ENCODE measurements at regions not wholly inside any gene's neighbourhood (a gene's known extent, or its start where the extent isn't known, plus 50 kb on each side); places are given as distances from the start of the nearest gene placed in this dataset.

DNA sequence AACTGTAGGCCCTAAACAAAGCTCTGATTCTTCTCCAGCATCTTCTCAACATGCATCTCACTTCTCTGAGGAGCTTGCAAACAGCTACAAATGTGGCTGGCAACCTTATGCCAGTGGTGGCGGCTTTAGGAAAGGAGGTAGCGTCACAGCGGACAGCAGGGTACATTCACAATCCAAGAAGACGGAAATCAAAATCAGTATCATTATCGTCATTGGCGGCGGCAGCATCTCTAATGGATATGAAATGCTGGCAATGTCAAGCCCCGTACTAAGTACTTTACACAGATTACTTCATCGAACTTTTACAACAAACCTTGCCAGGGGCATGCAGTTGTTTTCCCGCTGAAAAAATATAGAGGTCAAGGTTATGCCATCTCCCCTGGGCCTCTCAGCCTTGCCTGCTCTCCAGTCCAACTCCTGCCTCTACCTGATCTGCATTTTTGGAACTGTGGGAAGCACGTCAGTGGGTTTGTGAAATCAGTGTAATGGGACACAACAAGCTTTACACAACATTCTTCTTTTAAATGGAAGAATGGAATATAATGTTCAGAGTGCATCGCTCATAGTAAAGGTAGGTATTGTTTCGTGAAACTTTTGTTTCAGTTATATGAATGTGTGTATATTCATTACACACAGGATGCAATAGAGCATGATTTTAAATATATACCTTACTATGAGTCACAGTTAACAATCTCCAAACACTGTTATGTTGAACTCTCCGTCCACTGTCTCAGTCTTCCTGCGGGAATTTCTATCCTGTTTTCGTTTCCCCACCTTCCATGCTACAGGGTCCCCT is 152.9 kb downstream of the TTC32 start:
- DNase-seq (ENCODE audit: low spot score): no peak

DNA sequence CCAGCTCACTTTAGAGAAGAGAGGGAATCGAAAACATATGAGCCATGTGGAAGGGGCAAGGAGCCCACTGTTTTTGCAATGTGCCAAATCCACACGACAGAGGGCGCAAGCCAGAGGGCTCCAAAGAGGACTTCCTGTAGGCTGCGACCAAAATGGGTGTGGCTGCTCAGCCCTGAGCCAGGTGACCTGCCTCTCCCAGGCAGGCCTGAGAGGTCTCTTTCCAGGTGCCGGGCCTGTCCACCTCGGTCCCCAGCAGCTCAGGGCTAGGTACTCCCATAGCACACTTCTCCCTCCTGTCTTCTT is 153.8 kb downstream of the TTC32 start:
- DNase-seq (ENCODE audit: low spot score): no peak

DNA sequence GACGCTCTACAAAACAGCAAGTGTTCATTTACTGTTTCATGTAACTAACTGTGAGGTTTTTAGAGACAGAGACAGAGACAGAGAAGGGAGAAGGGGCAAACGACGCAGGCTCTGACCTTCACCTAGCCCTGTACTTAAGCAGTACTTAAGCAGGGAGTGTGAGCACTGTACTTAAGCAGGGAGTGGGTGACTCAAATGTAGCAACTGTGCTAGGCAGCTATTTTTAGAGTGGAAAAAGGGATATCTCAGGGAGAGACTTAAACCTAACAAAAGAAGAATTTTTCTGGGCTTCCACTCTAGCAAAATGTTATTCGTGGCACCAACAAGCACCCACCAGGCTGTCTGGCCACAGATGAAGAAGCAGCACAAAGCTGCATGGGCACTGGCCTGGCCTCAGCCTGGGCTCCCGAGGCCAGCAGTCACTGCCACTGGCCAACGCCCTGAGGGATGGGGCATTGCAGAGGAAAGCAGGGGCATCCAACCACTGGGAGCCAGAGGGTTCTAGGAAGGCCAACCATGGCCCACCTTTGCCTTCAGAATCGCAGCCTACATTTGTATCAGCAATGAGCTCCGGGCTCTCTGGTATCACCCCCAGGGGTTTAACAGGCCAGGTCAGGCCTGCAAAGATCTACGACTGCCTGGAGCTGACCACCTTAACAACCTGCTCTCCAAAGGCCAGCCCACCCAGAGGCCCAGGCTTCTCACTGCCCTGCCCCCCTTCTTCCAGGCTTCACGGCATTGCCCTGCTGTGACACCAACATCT is 154.3 kb downstream of the TTC32 start:
- peak; percentile 11 for DNase-seq (ENCODE audit: low spot score)

DNA sequence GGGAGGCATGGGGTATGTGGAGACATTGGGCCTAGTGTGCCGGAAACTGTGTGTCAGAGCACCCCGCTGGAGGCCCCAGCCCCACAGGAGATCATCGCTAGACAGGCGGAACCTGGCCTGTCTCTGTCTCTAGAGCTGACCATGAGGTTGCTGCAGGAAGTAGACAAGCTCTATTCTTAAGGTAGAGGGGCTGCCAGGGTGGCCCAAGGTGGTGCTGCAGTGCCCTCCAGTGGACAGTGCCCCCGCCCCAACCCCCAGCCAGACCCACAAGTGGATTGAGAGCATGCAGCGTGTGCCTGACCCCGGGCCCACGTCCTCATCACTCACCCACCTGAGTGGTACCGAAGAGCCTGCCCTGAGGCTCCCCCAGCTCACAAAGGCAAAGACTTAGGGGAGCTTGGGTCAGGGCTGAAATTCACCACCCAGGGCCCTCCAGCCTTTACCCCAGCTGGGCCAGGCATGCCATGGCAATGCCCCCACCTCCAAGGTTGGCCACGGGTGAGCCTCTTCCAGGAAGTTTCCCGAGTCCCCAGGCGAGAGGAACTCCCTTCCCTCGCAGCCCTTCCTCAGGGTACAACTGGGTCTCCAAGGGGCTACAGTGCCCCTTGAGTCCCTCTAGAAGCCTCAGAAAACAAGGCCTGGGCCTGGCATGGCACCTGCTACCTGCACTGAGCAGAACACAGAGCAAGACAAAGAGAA is 155.0 kb downstream of the TTC32 start:
- DNase-seq (ENCODE audit: low spot score): peak; percentile 20

DNA sequence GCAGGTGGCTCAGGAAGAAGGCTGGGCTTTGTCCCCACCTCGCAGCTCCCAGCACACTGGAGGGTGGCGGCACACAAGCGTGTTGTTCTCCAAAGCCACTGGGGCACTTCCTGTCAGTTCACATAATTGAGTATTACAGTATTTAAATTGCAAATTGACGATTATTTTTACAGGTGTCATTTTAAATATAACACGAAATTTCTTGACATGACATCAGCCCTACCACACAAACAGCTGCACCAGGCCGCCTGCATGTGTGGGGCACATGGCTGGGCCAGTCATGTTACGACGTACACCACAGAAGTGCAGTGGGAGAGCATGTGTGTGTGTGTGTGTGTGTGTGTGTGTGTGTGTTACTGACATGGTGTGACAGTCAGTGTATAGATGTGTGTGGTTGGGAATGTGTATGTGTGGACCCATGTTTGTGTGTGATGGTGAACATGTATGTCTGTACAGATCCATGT is 155.6 kb downstream of the TTC32 start:
- DNase-seq (ENCODE audit: low spot score): no peak

DNA sequence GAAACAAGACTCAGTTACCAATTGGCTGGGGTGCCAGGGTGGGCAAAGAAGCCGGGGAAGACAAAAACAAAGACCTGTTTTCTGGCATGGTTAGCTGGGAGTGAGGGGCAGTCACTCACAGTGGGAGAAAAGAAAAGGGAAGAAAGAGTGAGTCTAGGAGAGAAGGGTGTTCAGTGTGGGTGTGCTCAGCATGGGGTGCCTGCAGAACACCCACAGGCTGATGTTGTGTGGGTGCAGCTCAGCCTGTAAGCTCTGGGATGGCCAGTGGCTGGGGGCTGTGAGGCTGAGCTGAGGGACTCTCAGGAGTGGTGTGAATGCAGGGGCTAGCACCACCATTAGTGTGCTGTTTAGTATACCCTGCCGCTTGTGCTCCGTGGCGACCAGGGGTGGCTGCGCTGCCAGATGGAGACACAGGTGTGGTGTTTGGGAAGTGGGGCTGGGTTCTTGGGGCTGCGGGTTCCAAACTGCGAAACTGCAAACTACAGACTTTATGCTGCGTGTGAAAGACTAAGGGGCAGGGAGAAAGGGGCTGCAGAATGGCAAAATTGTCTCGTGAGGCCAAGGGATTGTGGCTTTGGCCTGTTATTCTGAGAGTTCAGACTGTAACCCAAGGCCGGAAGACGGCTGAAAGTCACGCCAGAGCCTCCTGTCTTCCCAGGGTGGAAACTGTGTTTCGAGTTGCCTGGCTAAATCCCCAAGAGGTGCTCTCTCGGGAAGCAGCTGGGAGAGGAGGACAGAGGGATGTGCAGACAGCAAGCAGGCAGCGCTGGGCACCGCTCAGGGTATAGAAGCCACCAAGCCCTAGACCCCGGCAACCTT is 156.3 kb downstream of the TTC32 start:
- DNase-seq (ENCODE audit: low spot score): no peak

DNA sequence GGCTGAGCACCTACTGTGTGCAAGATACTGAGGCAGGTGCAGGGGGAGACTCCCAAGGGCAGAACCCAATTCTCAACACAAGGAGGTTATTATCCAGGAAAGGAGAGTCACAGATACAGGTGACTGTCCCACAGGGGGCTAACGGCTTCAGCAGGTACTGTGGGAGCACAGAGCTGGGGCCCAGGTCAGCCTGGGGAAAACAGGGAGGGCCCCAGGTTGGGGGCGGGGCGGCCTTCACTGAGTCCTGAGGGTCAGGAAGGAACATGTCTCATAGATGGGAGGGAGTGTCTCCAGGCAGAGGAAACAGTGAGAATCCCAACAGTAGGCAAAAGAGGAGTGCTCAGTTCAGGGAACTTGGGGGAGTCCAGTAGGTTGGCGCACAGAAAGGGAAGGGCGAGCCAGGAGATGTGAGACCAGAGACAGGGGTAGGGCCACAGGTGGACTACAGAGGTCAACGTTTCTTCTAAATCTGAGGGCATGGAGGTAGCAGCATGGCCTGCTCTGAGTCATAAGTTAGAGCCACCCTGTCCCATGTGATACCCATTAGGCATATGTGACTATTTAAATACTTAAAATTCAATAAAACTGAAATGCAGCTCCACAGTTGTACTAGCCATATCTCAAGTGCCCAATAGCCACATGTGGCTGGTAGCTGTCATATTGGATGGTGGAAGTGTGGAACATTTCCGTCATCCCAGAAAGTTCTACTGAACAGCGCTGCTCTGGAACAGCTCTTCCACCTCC is 157.2 kb downstream of the TTC32 start:
- DNase-seq (ENCODE audit: low spot score): no peak

DNA sequence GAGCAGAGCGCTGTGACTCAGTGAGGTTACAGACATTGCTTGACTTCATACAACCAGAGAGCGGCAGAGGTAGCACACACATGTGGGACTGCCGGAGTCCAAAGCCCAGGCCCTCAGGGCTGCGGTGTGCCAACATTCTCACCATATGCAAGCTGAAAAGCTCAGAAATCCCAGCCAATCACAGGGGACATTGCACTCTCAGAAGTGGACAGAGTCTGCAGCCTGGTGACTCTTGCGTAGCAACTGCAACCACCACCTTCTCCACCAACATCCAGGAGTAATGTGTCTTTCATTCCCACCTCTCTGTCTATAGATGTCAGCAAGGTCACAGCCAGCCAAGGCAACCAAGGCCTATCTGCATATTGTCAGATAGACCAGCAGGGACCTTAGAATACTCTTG is 158.1 kb downstream of the TTC32 start:
- DNase-seq (ENCODE audit: low spot score): no peak

DNA sequence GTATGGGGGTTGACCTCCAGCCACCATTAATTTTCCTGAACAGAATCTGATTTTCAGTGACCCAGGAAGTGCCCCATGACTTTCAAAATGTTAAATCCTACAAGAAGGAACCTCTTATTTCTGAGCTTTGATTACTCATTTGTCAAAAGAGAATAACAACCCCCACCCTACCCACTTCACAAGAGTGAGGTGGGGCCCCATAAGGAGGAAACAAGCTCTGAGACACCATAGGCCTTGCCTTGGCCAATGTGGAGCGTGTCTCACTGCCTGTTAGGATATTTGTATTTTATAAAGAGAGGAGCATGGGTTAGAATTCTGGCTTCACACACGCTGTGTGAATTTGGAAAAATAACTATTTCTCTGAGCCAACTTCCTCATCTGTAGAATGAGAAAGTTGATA is 158.9 kb downstream of the TTC32 start:
- no peak for DNase-seq (ENCODE audit: low spot score)

DNA sequence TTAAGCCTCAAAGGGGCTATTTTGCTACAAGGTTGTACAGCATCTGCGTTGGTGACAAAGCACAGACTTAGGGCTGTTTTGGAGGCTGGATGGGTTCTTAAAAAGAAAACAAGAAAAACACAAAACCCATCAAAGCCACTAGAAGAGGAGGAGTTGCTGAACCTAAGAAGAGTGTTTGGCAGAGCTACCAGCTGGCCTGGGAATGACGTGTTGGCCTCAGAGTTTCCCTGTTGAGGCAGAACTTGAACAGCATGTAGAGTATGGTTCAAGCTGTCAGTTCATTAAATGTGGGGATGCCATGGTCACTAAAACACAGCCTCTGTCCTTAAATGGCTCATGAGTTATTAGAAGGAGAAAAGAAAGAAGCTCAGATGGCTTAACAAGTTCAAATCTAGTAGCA is 162.5 kb downstream of the TTC32 start:
- no peak for DNase-seq (ENCODE audit: low spot score)

DNA sequence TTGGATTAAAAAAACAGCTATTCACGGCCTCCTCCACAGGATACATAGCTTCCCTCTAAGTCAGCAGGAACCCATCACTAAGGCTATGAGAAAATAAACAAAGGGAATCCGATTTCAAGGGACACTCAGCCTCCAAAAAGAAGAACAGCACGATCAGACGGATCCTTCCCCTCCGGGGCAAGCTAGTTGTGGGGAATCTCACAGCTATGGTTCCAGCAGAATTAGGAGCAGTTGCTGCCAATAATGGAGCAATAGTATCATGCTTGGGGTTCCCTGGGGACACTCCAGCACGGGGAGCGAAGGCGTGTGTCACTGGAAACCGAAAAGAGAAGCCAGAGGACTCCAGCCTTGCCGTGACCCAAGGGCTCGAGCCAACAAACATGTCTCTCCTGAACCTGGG is 163.1 kb downstream of the TTC32 start:
- DNase-seq (ENCODE audit: low spot score): no peak

DNA sequence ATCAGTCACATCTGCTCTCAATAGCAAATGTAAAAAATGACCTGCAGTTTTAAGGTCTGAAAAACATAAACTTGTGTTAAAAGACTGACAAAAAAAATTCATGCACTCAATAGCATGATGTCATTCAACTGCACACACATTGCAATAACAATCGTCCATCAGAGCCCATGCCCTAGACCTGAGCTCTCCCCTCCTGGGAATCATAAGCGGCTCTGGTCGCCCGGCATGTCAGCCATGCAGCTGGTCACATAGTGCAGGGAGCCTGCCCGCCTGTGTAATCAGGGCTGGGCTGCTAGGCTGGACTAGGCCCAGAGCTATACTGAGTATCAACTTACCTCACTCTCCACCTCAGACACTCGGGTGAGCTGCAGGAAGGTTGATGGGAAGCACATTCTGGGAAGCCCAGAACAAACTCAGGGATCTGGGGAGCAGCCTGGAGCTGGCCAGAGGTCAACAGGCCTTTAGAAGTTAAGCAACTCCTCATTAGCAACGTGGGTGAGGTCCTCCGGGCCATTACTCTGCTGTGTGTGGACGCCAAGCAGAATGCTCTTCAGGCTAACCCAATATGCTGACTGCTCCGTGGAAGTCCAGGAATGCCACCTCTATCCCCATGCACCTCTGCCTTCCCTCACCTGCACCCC is 165.5 kb downstream of the TTC32 start:
- DNase-seq (ENCODE audit: low spot score): no peak

DNA sequence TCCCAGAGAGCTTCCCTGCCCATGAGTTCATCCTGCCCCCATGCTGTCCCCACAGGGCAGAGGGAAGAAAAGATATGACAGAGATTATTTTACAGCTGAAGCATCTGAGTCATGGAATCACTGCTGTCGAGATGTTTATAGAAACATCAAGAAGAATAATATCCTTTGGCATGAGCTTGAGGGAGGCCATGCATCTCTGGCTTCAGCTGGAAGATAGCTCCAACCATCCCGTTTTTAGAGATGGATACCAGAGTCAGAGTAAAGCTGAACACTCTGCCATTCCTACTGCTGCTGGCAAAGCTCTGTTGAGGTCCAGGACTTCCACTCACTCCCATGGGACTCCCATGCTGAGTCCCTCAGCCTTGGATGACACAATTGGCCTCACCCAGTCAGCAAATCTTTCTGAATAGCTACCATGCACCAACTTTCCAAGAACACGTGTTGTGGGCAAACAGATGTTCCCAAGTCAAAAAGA is 167.8 kb downstream of the TTC32 start:
- peak; percentile 76 for DNase-seq (ENCODE audit: low spot score)

DNA sequence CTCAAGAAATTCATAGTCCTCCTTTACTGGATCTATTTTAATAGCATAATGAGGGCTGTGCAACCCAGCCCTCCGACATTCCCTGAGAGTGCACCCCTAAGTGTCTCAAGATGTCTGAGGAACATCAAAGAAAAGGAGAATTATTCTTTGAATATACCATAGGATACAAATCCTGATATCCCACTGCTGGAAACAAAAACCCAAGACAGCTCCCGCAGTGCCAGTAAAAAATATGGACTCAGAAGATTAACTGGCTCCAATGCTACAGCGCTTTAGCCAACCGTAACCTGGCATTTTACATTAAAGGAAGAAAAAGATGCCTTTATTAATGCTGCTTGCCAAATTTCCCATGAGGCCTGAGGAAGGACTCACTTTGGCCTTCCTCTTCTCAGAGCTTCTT is 168.4 kb downstream of the TTC32 start:
- DNase-seq (ENCODE audit: low spot score): no peak

DNA sequence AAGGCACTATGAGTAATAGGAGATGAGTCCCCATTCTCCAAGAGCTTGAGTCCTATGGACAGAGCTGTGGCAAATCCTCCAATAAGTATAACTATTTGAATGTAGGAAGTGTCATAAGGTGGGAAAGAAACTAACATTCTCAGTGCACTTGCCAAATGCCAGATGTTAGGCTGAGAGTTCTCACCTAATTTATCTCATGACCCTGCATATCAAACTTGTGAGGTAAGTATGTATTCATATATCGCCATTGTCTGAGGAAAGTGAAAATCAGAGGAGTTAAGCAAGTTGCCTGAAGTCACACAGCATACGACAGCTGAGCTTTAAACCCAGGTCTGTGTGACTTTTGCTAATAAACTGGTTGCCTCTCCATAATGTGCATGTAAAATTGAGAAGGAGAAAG is 169.5 kb downstream of the TTC32 start:
- DNase-seq (ENCODE audit: low spot score): no peak

DNA sequence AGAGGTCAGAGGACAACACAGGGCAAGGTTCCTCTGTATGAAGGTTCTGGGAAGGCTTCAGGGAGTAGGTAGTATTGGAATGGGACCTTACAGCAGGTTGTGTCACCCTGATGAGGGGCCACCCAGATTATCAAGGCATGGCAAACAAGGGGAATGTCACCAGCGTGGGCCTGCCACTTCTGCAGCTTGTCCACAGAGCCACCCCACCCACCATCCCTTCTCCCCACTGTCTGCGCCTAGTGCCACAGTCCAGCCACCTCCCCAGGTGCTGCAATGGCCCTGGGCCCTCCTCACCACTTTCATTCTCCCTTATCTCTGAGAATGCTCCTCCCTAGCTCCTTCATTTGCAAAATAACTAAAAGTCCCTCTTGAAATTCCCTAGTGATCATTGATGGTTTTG is 170.3 kb downstream of the TTC32 start:
- DNase-seq (ENCODE audit: low spot score): no peak

DNA sequence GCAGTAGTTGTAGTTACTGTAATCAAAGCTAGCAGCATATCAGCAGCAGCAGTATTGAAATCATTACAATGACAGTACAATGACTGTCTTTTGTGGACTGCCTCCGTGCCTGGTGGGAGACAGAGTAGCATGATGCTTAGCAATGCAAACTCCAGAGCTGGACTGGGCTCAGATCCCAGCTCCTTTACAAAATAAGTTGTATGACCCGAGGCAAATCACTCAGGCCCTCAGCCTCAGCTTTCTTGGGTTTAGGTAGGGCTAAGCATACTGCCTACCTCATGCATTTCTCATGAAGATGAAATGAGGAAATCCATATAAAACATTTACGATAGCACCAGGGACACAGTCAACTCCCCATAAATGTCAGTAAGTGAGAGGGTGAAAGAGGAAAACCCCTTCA is 170.7 kb downstream of the TTC32 start:
- DNase-seq (ENCODE audit: low spot score): no peak

DNA sequence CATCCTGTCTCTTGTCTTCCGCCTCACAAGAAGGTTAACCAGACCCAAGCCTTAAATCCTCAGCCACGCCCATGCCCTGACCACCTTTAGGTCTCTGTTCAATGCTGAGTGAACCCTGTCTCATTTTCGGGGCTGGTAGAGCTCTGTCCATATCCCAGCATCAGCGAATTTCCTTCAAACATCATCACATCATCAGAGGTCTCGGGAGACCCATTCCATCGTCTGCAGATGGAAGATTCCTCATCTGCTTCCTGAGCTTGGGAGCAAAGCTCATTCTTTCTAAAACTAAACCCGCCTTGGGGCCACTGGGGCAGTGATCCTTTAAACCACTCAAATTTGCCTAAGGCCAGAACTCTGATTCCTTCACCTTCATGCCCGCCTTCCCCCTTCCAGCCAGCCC is 173.7 kb downstream of the TTC32 start:
- no peak for DNase-seq (ENCODE audit: low spot score)

DNA sequence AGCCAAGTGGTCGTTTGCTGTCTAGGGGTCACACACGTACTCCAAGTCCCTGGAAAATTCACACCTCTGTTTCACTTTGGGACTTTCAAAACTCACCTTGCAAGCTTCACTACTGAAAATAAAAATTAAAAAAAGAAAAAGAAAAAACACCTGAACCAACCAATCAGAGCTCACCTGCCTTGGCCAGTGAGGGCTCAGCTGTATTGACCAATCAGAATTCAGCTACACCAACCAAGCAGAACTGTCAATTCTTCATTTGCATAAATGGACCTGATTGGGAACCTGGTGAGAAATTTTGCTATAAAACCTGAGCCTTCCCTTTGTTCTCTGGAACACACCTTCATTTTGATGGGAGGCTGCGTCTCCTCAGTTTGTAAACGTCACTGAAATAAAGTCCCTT is 176.4 kb downstream of the TTC32 start:
- DNase-seq (ENCODE audit: low spot score): no peak

DNA sequence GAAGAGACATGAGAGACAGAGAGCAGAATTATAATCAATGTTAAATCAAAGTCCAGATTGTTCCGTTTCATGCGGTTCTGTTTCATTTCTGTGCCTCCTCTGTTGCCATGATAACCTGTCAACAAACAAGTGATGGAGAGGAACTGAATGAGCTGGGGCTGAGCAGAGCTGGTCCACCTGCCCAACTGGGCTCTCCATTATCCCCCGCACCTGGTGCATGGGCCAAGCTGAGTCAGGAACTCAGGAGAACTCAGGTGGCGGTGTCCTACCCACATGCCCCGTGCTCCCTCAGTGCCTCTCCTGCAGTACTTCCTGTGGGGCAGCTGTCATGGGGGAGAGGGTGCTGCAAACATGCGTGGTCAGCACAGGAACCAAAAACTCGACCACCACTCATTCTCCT is 178.8 kb downstream of the TTC32 start:
- DNase-seq (ENCODE audit: low spot score): no peak

DNA sequence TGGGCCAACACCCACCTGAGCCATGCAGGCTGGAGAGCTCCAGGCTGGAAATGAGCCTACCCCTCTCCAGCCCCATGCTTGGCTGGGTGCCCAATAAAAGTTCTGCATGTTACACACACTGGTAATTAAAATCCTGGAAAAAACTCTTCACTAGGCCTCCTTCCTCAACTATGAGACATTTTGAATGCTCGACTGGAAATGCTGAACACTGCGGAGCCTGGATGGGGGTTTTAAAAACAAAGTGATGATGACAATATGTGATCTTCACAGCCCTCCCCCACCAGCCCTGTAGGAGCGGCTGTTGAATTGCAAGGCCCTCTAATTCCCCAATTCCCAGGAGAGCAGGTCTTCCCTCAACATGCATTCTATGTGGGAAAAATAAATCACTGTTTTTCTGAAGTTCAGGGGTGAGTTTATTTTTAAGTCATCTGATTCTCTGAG is 179.2 kb downstream of the TTC32 start:
- no peak for DNase-seq (ENCODE audit: low spot score)
